Body of pancreas (tissue), 4 donors: ENCODE measurements at regions not wholly inside any gene's neighbourhood (a gene's known extent, or its start where the extent isn't known, plus 50 kb on each side); places are given as distances from the start of the nearest gene placed in this dataset.

Experiments
- ATAC-seq: fragments of 150-250 bp; one replicate; pipeline ENCODE4 v1.9.1; 2016
- DNase-seq, 4 donors: peaks; one replicate each; pipeline ENCODE4 v3.0.0-alpha.2; 2019
- H3K27ac ChIP-seq, 4 donors: fragments of 200-600 bp; sonication (generic); 1 replicate in 3 of 4; 2 replicates in 1 of 4; pipeline versions ENCODE4 v1.5.1 to v1.6.1; 2016 to 2019; ENCODE audit warnings: mild to moderate bottlenecking in 1 of 4, mixed read lengths in 1 of 4, moderate library complexity in 1 of 4
- H3K27me3 ChIP-seq, 2 donors: fragments of 200-600 bp; sonication (generic); one replicate each; pipeline ENCODE4 v1.6.0; 2016; ENCODE audit warnings: mild to moderate bottlenecking in 1 of 2
- H3K36me3 ChIP-seq, 2 donors: fragments of 200-600 bp; sonication (generic); replicated peaks in 1 of 2; 2 replicates each; pipeline ENCODE4 v1.5.1; 2016; ENCODE audit warnings: low read depth in 2 of 2; ENCODE audit not compliant: insufficient read depth in 1 of 2
- H3K4me1 ChIP-seq: fragments of 200-600 bp; sonication (generic); one replicate; pipeline ENCODE4 v1.6.0; 2016
- H3K4me3 ChIP-seq, 2 donors: fragments of 200-600 bp; sonication (generic); 1 replicate in 1 of 2; 2 replicates in 1 of 2; pipeline ENCODE4 v1.5.1; 2016 to 2019
- H3K9me3 ChIP-seq, 3 donors: fragments of 200-600 bp; sonication (generic); 1 replicate in 2 of 3; 2 replicates in 1 of 3; pipeline ENCODE4 v1.5.1; 2016
- CTCF ChIP-seq, 7 experiments: fragments of 450-650 bp in 4 of 7; fragments of 200-600 bp in 3 of 7; sonication (generic) in 3 of 7; IDR thresholded peaks; one replicate each; pipeline ENCODE4 v1.5.1; 2016 to 2019; ENCODE audit warnings: antibody characterized with exemption in 7 of 7
- POLR2A ChIP-seq, 3 donors: fragments of 450-650 bp; IDR thresholded peaks; one replicate each; pipeline ENCODE4 v1.6.1; 2016; ENCODE audit warnings: antibody characterized with exemption in 3 of 3, mild to moderate bottlenecking in 2 of 3
- WGBS, 2 donors: methylation state at CpG; one replicate each; pipeline ENCODE4 v1.1.5; 2017; 5-methylcytosine and 5-hydroxymethylcytosine counted together
- intact Hi-C: fragments of 100-400 bp; cut with DNase I; formaldehyde crosslinking; loops from one replicate; pipeline ENCODE4 v1.15.1; 2023

- Histone ChIP-seq H3K27me3 (no peaks in the 10 kb centered on the region), H3K4me1 (peaks cover 6% of the 10 kb centered on the region), H3K9me3 (no peaks in the 10 kb centered on the region), H3K27ac (no peak overlapping the region), H3K4me3 (no peak overlapping the region), H3K36me3 (no peaks in the 10 kb centered on the region)
- no peak for TF ChIP-seq CTCF (IDR thresholded peaks at IDR 0.05)
- TF ChIP-seq POLR2A (IDR thresholded peaks at IDR 0.05): no peak
- ATAC-seq (no peak), DNase-seq (no peak)
- intact Hi-C loops: no loop called here
- 67 to 71% methylated on average over 10 of the region's 10 CpGs for WGBS, 2 donors
These were observed 245.5 kb downstream of the TBL1XR1 start for GRCh38 chr3:176951586-176952292.

- DNase-seq: no peak
- 81 to 82% methylated on average over 3 of the region's 3 CpGs for WGBS, 2 donors
- intact Hi-C loops: no loop called here
- Histone ChIP-seq H3K27ac (no peak overlapping the region), H3K9me3 (no peaks in the 10 kb centered on the region), H3K27me3 (no peaks in the 10 kb centered on the region), H3K4me3 (no peak overlapping the region), H3K4me1 (peaks cover 6% of the 10 kb centered on the region), H3K36me3 (no peaks in the 10 kb centered on the region)
- no peak for ATAC-seq
- TF ChIP-seq POLR2A (IDR thresholded peaks at IDR 0.05) (no peak), CTCF (IDR thresholded peaks at IDR 0.05) (no peak)
These were observed 246.1 kb downstream of the TBL1XR1 start for GRCh38 chr3:176951144-176951543.

GRCh38 chr3:176950743-176951142, 246.5 kb downstream of the TBL1XR1 start:
- H3K27ac ChIP-seq: no peak overlapping the region
- ATAC-seq (no peak), DNase-seq (no peak)
- no peaks in the 10 kb centered on the region for H3K36me3 ChIP-seq
- H3K4me3 ChIP-seq: no peak overlapping the region
- peaks cover 6% of the 10 kb centered on the region for H3K4me1 ChIP-seq
- no peaks in the 10 kb centered on the region for H3K9me3 ChIP-seq
- H3K27me3 ChIP-seq: no peaks in the 10 kb centered on the region
- TF ChIP-seq POLR2A (IDR thresholded peaks at IDR 0.05) (no peak), CTCF (IDR thresholded peaks at IDR 0.05) (no peak)
- intact Hi-C loops: no loop called here
- WGBS, 2 donors: 87 to 89% methylated on average over 3 of the region's 3 CpGs

- DNase-seq: no peak
- intact Hi-C loops: no loop called here
- 43 to 60% methylated on average over 2 of the region's 2 CpGs for WGBS, 2 donors
These were observed 249.1 kb downstream of the TBL1XR1 start for GRCh38 chr3:176948151-176948550.

More at GRCh38 chr3:176948151-176948550, 249.1 kb downstream of the TBL1XR1 start:
- no peaks in the 10 kb centered on the region for H3K27me3 ChIP-seq
- H3K27ac ChIP-seq: no peak overlapping the region
- TF ChIP-seq CTCF (IDR thresholded peaks at IDR 0.05): no peak
- no peak for TF ChIP-seq POLR2A (IDR thresholded peaks at IDR 0.05)
- H3K4me1 ChIP-seq: no peaks in the 10 kb centered on the region
- no peak for ATAC-seq
- no peak overlapping the region for H3K4me3 ChIP-seq
- H3K36me3 ChIP-seq: no peaks in the 10 kb centered on the region
- no peaks in the 10 kb centered on the region for H3K9me3 ChIP-seq
